HepG2 (cell line): ENCODE measurements at regions not wholly inside any gene's neighbourhood (a gene's known extent, or its start where the extent isn't known, plus 50 kb on each side); places are given as distances from the start of the nearest gene placed in this dataset.
A peak's percentile ranks its signal among the peaks of the same experiment; 100 is the strongest.

Experiments used
- ATAC-seq: fragments of 200-7000 bp; cut with Tn5 transposase; 3 replicates; pipeline ENCODE4 v1.9.1; 2020; ENCODE audit warnings: mild to moderate bottlenecking, moderate library complexity
- BruUV-seq: library from RNA; stranded (reverse); fragments of 400-500 nt; replicated peaks from 2 replicates; lab custom pipeline; 2021; lab: Mats Ljungman, UMichigan
- CTCF ChIA-PET: fragments of 300-600 bp; formaldehyde crosslinking; extraction: SDS; loops from one replicate; lab custom pipeline; 2021; ENCODE audit warnings: low total read pairs, inconsistent platforms, low intra/inter-chr PET ratio; lab: Yijun Ruan, JAX
- POLR2A ChIA-PET: fragments of 350-600 bp; sonication (Branson Sonifier 250); formaldehyde crosslinking; loops from one replicate; lab custom pipeline; 2020; ENCODE audit warnings: antibody characterized with exemption, inconsistent platforms; lab: Yijun Ruan, JAX
- DNase-seq: peaks from one replicate; pipeline ENCODE4 v3.0.0-alpha.2; 2015; ENCODE audit warnings: low spot score
- FAIRE-seq: peaks from 3 replicates; lab custom pipeline; 2011; peaks lifted over from hg19 to GRCh38; lab: Jason Lieb, UNC
- H2AFZ ChIP-seq: one replicate; pipeline ENCODE4 v1.6.1; 2011; ENCODE audit warnings: low read length, inconsistent platforms
- H3K27ac ChIP-seq: fragments of 300-600 bp; 3 replicates; pipeline ENCODE4 v1.8.0; 2011; ENCODE audit warnings: mixed run types, mild to moderate bottlenecking, mixed read lengths, low read length, inconsistent platforms; ENCODE audit not compliant: insufficient read depth; ENCODE audit errors: extremely low read length
- H3K27me3 ChIP-seq, 2 experiments: fragments of 200-600 bp in 1 of 2; 2 replicates in 1 of 2; 3 replicates in 1 of 2; pipeline versions ENCODE4 v1.6.0 to v1.8.0; 2011; ENCODE audit warnings: low read length in 2 of 2, mild to moderate bottlenecking in 2 of 2, moderate library complexity in 2 of 2, inconsistent platforms in 1 of 2; ENCODE audit not compliant: insufficient read depth in 2 of 2, control insufficient read depth in 1 of 2
- H3K36me3 ChIP-seq, 2 experiments: fragments of 200-600 bp in 1 of 2; replicated peaks in 1 of 2; 2 replicates in 1 of 2; 3 replicates in 1 of 2; pipeline versions ENCODE4 v1.5.1 to v1.8.0; 2011; ENCODE audit warnings: low read length in 2 of 2, inconsistent platforms in 1 of 2; ENCODE audit not compliant: insufficient read depth in 2 of 2, control insufficient read depth in 1 of 2
- H3K4me1 ChIP-seq: 2 replicates; pipeline ENCODE4 v1.5.1; 2012; ENCODE audit warnings: low read length, inconsistent platforms; ENCODE audit not compliant: insufficient read depth
- H3K4me2 ChIP-seq: 2 replicates; pipeline ENCODE4 v1.6.0; 2011; ENCODE audit warnings: low read depth, low read length, inconsistent platforms
- H3K4me3 ChIP-seq, 3 experiments: fragments of 200-600 bp in 1 of 3; sonication (generic), shearing (Covaris generic) in 1 of 3; replicated peaks in 1 of 3; 2 replicates each; pipeline ENCODE4 v1.5.1; 2011 to 2016; ENCODE audit warnings: low read length in 3 of 3, inconsistent platforms in 2 of 3, low read depth in 2 of 3, mild to moderate bottlenecking in 2 of 3, control low read depth in 1 of 3, mixed read lengths in 1 of 3; ENCODE audit not compliant: insufficient read depth in 1 of 3
- H3K79me2 ChIP-seq: one replicate; pipeline ENCODE4 v1.6.1; 2011; ENCODE audit warnings: low read length, inconsistent platforms; ENCODE audit not compliant: insufficient read depth
- H3K9ac ChIP-seq: 2 replicates; pipeline ENCODE4 v1.6.0; 2011; ENCODE audit warnings: mild to moderate bottlenecking, low read depth, low read length, inconsistent platforms; ENCODE audit not compliant: insufficient read depth
- H3K9me3 ChIP-seq: 2 replicates; pipeline ENCODE4 v1.5.1; 2012; ENCODE audit warnings: mild to moderate bottlenecking, low read length
- H4K20me1 ChIP-seq: 2 replicates; pipeline ENCODE4 v1.6.0; 2011; ENCODE audit warnings: inconsistent platforms, mild to moderate bottlenecking, low read length, moderate library complexity; ENCODE audit not compliant: insufficient read depth
- ARNT ChIP-seq: fragments of 450-650 bp; IDR thresholded peaks from 2 replicates; pipeline ENCODE4 v1.6.1; 2017
- ATF7 ChIP-seq, 2 experiments: fragments of 450-650 bp in 1 of 2; sonication (generic) in 1 of 2; formaldehyde crosslinking in 1 of 2; IDR thresholded peaks; 2 replicates each; pipeline versions ENCODE4 v1.4.0 to v1.6.1; 2016 to 2020; ENCODE audit warnings: antibody characterized with exemption in 1 of 2, mild to moderate bottlenecking in 1 of 2, missing genetic modification reagents in 1 of 2
- CENPX ChIP-seq: sonication (generic); formaldehyde crosslinking; IDR thresholded peaks from 2 replicates; pipeline ENCODE4 v1.9.0; 2021; ENCODE audit warnings: mild to moderate bottlenecking, missing genetic modification reagents, moderate library complexity
- FOXA1 ChIP-seq, 2 experiments: fragments of 450-650 bp in 1 of 2; sonication (generic) in 1 of 2; formaldehyde crosslinking in 1 of 2; IDR thresholded peaks; 2 replicates each; pipeline versions ENCODE4 v1.4.0 to v1.6.1; 2016 to 2020; ENCODE audit warnings: missing genetic modification reagents in 1 of 2
- KLF11 ChIP-seq: IDR thresholded peaks from 2 replicates; pipeline ENCODE4 v1.6.1; 2016; ENCODE audit warnings: missing compliant biosample characterization
- KLF16 ChIP-seq, 2 experiments: sonication (generic) in 1 of 2; formaldehyde crosslinking in 1 of 2; IDR thresholded peaks; 2 replicates each; pipeline versions ENCODE4 v1.6.1 to v1.8.0; 2016 to 2023; ENCODE audit warnings: missing genetic modification reagents in 2 of 2, missing compliant biosample characterization in 1 of 2
- RFXANK ChIP-seq: IDR thresholded peaks from 2 replicates; pipeline ENCODE4 v1.6.1; 2016
- ZNF616 ChIP-seq: sonication (generic); formaldehyde crosslinking; IDR thresholded peaks from 2 replicates; pipeline ENCODE4 v1.5.0; 2020; ENCODE audit warnings: low read depth, mild to moderate bottlenecking, missing genetic modification reagents
- WGBS: methylation state at CpG from one replicate; pipeline ENCODE4 v1.1.6; 2017; ENCODE audit warnings: low lambda C conversion rate; 5-methylcytosine and 5-hydroxymethylcytosine counted together
- in situ Hi-C: cut with HindIII; loops from 2 replicates; pipeline ENCODE4 v1.10.0; 2017; ENCODE audit warnings: low pct_unique_long_range_greater_than_20kb; ENCODE audit not compliant: extremely low pct_ligation_motif_present
- intact Hi-C: fragments of 100-400 bp; cut with micrococcal nuclease; formaldehyde crosslinking; loops from one replicate; pipeline ENCODE4 v1.10.0; 2022; ENCODE audit not compliant: unreplicated experiment
- TF ChIP-seq, protein P1 (sequence below): sonication (generic); formaldehyde crosslinking; conservative IDR thresholded peaks from 2 replicates; pipeline ENCODE4 v1.4.0; 2020; ENCODE audit warnings: missing genetic modification reagents

GRCh38 chr6:159109391-159109790, 59.8 kb upstream of the FNDC1 start (continued):
- TF ChIP-seq KLF11, result no peak

GRCh38 chr6:159108426-159108985, 60.7 kb upstream of the FNDC1 start:
- H3K27ac ChIP-seq, result no peak overlapping the region
- WGBS, result 63% methylated on average over 10 of the region's 10 CpGs
- no peak for ATAC-seq
- no peaks in the 10 kb centered on the region for H3K9me3 ChIP-seq
- DNase-seq, result no peak
- no TSS peak for BruUV-seq
- no peak overlapping the region for H3K4me3 ChIP-seq
- in situ Hi-C loops, result loop anchor here (5.0 to 25.0 kb wide), 2 partner anchors 66 to 396 kb away; partner anchors contain the start of gene TAGAP
- intact Hi-C loops, result loop anchor here (10.0 kb wide), 1 partner anchor 404 kb away; no protein-coding TSS in a partner anchor
- H3K36me3 ChIP-seq, result no peaks in the 10 kb centered on the region
- no peaks in the 10 kb centered on the region for H3K79me2 ChIP-seq
- peaks cover 1 to 35% of the 10 kb centered on the region in 2 experiments; a peak in 4 of 5 replicates for H3K27me3 ChIP-seq
- no peak overlapping the region for H3K4me2 ChIP-seq
- POLR2A ChIA-PET, result no interaction called here
- no peak overlapping the region for H3K9ac ChIP-seq
- no peaks in the 10 kb centered on the region; the same call in 1 of the 2 replicates for H4K20me1 ChIP-seq
- 0 out of 2 replicates have a peak, but pooled peaks cover 9% of the 10 kb centered on the region for H3K4me1 ChIP-seq
- CTCF ChIA-PET, result no interaction called here
- no peak overlapping the region for H2AFZ ChIP-seq
- no peak for FAIRE-seq
- TF ChIP-seq ARNT (no peak), KLF16 (CRISPR knock-in tag; IDR thresholded peaks at IDR 0.05) (no peak), ZNF616 (CRISPR knock-in tag) (no peak), CENPX (CRISPR knock-in tag) (no peak), ATF7 (IDR thresholded peaks at IDR 0.05) (peak; percentile 70), ATF7 (CRISPR knock-in tag; IDR thresholded peaks at IDR 0.05) (no peak), FOXA1 (IDR thresholded peaks at IDR 0.05) (no peak), FOXA1 (CRISPR knock-in tag; IDR thresholded peaks at IDR 0.05) (no peak), RFXANK (CRISPR knock-in tag) (no peak)
- TF ChIP-seq, protein P1, sequence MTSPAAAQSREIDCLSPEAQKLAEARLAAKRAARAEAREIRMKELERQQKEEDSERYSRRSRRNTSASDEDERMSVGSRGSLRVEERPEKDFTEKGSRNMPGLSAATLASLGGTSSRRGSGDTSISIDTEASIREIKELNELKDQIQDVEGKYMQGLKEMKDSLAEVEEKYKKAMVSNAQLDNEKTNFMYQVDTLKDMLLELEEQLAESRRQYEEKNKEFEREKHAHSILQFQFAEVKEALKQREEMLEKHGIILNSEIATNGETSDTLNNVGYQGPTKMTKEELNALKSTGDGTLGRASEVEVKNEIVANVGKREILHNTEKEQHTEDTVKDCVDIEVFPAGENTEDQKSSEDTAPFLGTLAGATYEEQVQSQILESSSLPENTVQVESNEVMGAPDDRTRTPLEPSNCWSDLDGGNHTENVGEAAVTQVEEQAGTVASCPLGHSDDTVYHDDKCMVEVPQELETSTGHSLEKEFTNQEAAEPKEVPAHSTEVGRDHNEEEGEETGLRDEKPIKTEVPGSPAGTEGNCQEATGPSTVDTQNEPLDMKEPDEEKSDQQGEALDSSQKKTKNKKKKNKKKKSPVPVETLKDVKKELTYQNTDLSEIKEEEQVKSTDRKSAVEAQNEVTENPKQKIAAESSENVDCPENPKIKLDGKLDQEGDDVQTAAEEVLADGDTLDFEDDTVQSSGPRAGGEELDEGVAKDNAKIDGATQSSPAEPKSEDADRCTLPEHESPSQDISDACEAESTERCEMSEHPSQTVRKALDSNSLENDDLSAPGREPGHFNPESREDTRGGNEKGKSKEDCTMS (CRISPR knock-in tag), result no peak
